Neuronal stem cell (in vitro differentiated cells): ENCODE measurements at regions not wholly inside any gene's neighbourhood (a gene's known extent, or its start where the extent isn't known, plus 50 kb on each side); places are given as distances from the start of the nearest gene placed in this dataset.

Experiments used
- DNase-seq: peaks from one replicate; pipeline ENCODE4 v3.0.0-alpha.2; 2013; ENCODE audit warnings: low spot score
- H2AFZ ChIP-seq: one replicate; pipeline ENCODE4 v1.6.1; 2013; ENCODE audit warnings: mild to moderate bottlenecking, low read length, inconsistent platforms
- H2AK5ac ChIP-seq: 2 replicates; pipeline ENCODE4 v1.6.1; 2013; ENCODE audit warnings: low read depth, mild to moderate bottlenecking, inconsistent platforms, low read length, moderate library complexity, mixed read lengths
- H2BK120ac ChIP-seq: 2 replicates; pipeline ENCODE4 v1.6.1; 2013; ENCODE audit warnings: low read depth, mild to moderate bottlenecking, inconsistent platforms, low read length, moderate library complexity, mixed read lengths
- H2BK12ac ChIP-seq: one replicate; pipeline ENCODE4 v1.6.1; 2013; ENCODE audit warnings: low read length, inconsistent platforms
- H2BK15ac ChIP-seq: 2 replicates; pipeline ENCODE4 v1.6.1; 2013; ENCODE audit warnings: mild to moderate bottlenecking, low read length, inconsistent platforms, mixed read lengths
- H2BK5ac ChIP-seq: one replicate; pipeline ENCODE4 v1.6.1; 2013; ENCODE audit warnings: inconsistent platforms, mild to moderate bottlenecking, low read length, moderate library complexity
- H3K14ac ChIP-seq: one replicate; pipeline ENCODE4 v1.6.1; 2013; ENCODE audit warnings: low read length, inconsistent platforms
- H3K18ac ChIP-seq: 2 replicates; pipeline ENCODE4 v1.6.1; 2013; ENCODE audit warnings: low read length, inconsistent platforms
- H3K23ac ChIP-seq: 2 replicates; pipeline ENCODE4 v1.6.1; 2013; ENCODE audit warnings: low read depth, mild to moderate bottlenecking, mixed read lengths, low read length, inconsistent platforms; ENCODE audit not compliant: poor library complexity
- H3K27ac ChIP-seq: replicated peaks from 3 replicates; pipeline ENCODE4 v1.5.1; 2013; ENCODE audit warnings: low read length, inconsistent platforms
- H3K27me3 ChIP-seq, 3 experiments: 2 replicates each; pipeline ENCODE4 v1.6.1; 2013; ENCODE audit warnings: low read length in 3 of 3, mild to moderate bottlenecking in 2 of 3, inconsistent platforms in 1 of 3, low read depth in 1 of 3, mixed read lengths in 1 of 3, moderate library complexity in 1 of 3; ENCODE audit not compliant: control insufficient read depth in 3 of 3, insufficient read depth in 3 of 3
- H3K36me3 ChIP-seq, 2 donors: replicated peaks in 1 of 2; 2 replicates each; pipeline ENCODE4 v1.6.1; 2013; ENCODE audit warnings: low read length in 2 of 2; ENCODE audit not compliant: control insufficient read depth in 2 of 2, insufficient read depth in 2 of 2
- H3K4ac ChIP-seq: 2 replicates; pipeline ENCODE4 v1.6.1; 2013; ENCODE audit warnings: inconsistent platforms, mild to moderate bottlenecking, low read length, moderate library complexity
- H3K4me1 ChIP-seq, 2 donors: 1 replicate in 1 of 2; 2 replicates in 1 of 2; pipeline ENCODE4 v1.6.1; 2013; ENCODE audit warnings: low read length in 2 of 2, low read depth in 1 of 2; ENCODE audit not compliant: control insufficient read depth in 2 of 2, insufficient read depth in 1 of 2
- H3K4me2 ChIP-seq: one replicate; pipeline ENCODE4 v1.6.1; 2013; ENCODE audit warnings: mild to moderate bottlenecking, low read length, inconsistent platforms; ENCODE audit not compliant: insufficient read depth, poor library complexity, severe bottlenecking
- H3K4me3 ChIP-seq, 2 donors: 2 replicates each; pipeline ENCODE4 v1.5.1; 2013; ENCODE audit warnings: low read length in 2 of 2, mild to moderate bottlenecking in 2 of 2, inconsistent platforms in 1 of 2, moderate library complexity in 1 of 2
- H3K79me1 ChIP-seq: one replicate; pipeline ENCODE4 v1.6.1; 2013; ENCODE audit warnings: low read depth, mild to moderate bottlenecking, inconsistent platforms, low read length, moderate library complexity
- H3K9ac ChIP-seq: one replicate; pipeline ENCODE4 v1.6.1; 2013; ENCODE audit warnings: mild to moderate bottlenecking, low read depth, low read length, inconsistent platforms; ENCODE audit not compliant: poor library complexity
- H3K9me3 ChIP-seq, 2 donors: replicated peaks in 1 of 2; 2 replicates each; pipeline versions ENCODE3 to v1.6.1; 2013; ENCODE audit warnings: low read length in 2 of 2, mild to moderate bottlenecking in 2 of 2, inconsistent platforms in 1 of 2, low read depth in 1 of 2, mixed read lengths in 1 of 2, moderate library complexity in 1 of 2; ENCODE audit not compliant: control insufficient read depth in 2 of 2, insufficient read depth in 1 of 2
- H4K8ac ChIP-seq: one replicate; pipeline ENCODE4 v1.6.1; 2013; ENCODE audit warnings: low read depth, mild to moderate bottlenecking, inconsistent platforms, low read length, moderate library complexity
- H4K91ac ChIP-seq: one replicate; pipeline ENCODE4 v1.6.1; 2013; ENCODE audit warnings: low read length, low read depth, mild to moderate bottlenecking, inconsistent platforms; ENCODE audit not compliant: poor library complexity
- WGBS, 2 donors: extraction: QIAGEN DNeasy Blood & Tissue Kit; methylation state at CpG; one replicate each; pipeline ENCODE4 v1.1.7; 2013; ENCODE audit warnings: missing lambda C conversion rate in 2 of 2, mixed read lengths in 1 of 2; ENCODE audit not compliant: insufficient read length in 2 of 2, insufficient replicate concordance in 1 of 2; ENCODE audit errors: extremely low coverage in 2 of 2; 5-methylcytosine and 5-hydroxymethylcytosine counted together

- H2BK15ac ChIP-seq, result no peak overlapping the region
- no peak overlapping the region for H3K4me2 ChIP-seq
- H3K27me3 ChIP-seq, result no peaks in the 10 kb centered on the region
- H3K27ac ChIP-seq, result no peak overlapping the region
- no CpG with 5 or more reads among the region's 3 CpGs for WGBS, 2 donors
- no peak for DNase-seq
- H3K36me3 ChIP-seq, result peaks cover 0 to 2% of the 10 kb centered on the region in 2 donors
- H3K23ac ChIP-seq, result no peak overlapping the region
- peaks cover 2% of the 10 kb centered on the region for H3K79me1 ChIP-seq
- peaks cover 14 to 26% of the 10 kb centered on the region in 2 donors for H3K4me1 ChIP-seq
- H2BK5ac ChIP-seq, result no peak overlapping the region
- no peak overlapping the region for H3K14ac ChIP-seq
- H4K91ac ChIP-seq, result no peak overlapping the region
- H2BK120ac ChIP-seq, result no peak overlapping the region
- H2BK12ac ChIP-seq, result no peak overlapping the region
- no peak overlapping the region for H3K18ac ChIP-seq
- H2AK5ac ChIP-seq, result no peak overlapping the region
- H3K9me3 ChIP-seq, result peaks cover 2 to 3% of the 10 kb centered on the region in 2 donors
- H3K4ac ChIP-seq, result no peak overlapping the region
- no peak overlapping the region for H3K4me3 ChIP-seq
- H3K9ac ChIP-seq, result no peak overlapping the region
- H2AFZ ChIP-seq, result no peak overlapping the region
- no peak overlapping the region for H4K8ac ChIP-seq
Observed at GRCh38 chr2:216560838-216561270, 62.2 kb downstream of the RPL37A start.

- H2BK12ac ChIP-seq, result no peak overlapping the region
- H3K4me3 ChIP-seq, result no peak overlapping the region
- H3K4me2 ChIP-seq, result no peak overlapping the region
- H3K9ac ChIP-seq, result no peak overlapping the region
- H3K27me3 ChIP-seq, result no peaks in the 10 kb centered on the region
- no peak overlapping the region for H3K27ac ChIP-seq
- H3K4me1 ChIP-seq, result peaks cover 5 to 11% of the 10 kb centered on the region in 2 donors
- H2BK5ac ChIP-seq, result no peak overlapping the region
- no CpG with 5 or more reads among the region's 13 CpGs for WGBS, 2 donors
- no peak overlapping the region for H4K91ac ChIP-seq
- peaks cover 0 to 2% of the 10 kb centered on the region in 2 donors for H3K36me3 ChIP-seq
- DNase-seq, result no peak
- H3K79me1 ChIP-seq, result peaks cover 2% of the 10 kb centered on the region
- H3K18ac ChIP-seq, result no peak overlapping the region
- no peak overlapping the region for H2AFZ ChIP-seq
- peaks cover 2 to 3% of the 10 kb centered on the region in 2 donors for H3K9me3 ChIP-seq
- H4K8ac ChIP-seq, result no peak overlapping the region
- no peak overlapping the region for H2BK120ac ChIP-seq
- H2AK5ac ChIP-seq, result no peak overlapping the region
- H3K23ac ChIP-seq, result peak overlapping the region; percentile 1
- H2BK15ac ChIP-seq, result no peak overlapping the region
- H3K14ac ChIP-seq, result peak overlapping the region; percentile 4
- H3K4ac ChIP-seq, result no peak overlapping the region
Observed at GRCh38 chr2:216562696-216563435, 64.2 kb downstream of the RPL37A start.

- H2AFZ ChIP-seq, result no peak overlapping the region
- H3K27me3 ChIP-seq, result no peaks in the 10 kb centered on the region
- WGBS, 2 donors, result no CpG with 5 or more reads among the region's 7 CpGs
Observed at GRCh38 chr2:216563646-216564045, 65.0 kb downstream of the RPL37A start.

GRCh38 chr2:216564611-216565010 lies 66.0 kb downstream of the RPL37A start:
- peaks cover 0 to 2% of the 10 kb centered on the region in 2 donors for H3K36me3 ChIP-seq
- H4K91ac ChIP-seq, result no peak overlapping the region
- H3K4ac ChIP-seq, result no peak overlapping the region
- peaks cover 2% of the 10 kb centered on the region for H3K79me1 ChIP-seq
- H3K9me3 ChIP-seq, result peaks cover 2 to 3% of the 10 kb centered on the region in 2 donors
- no CpG with 5 or more reads among the region's 2 CpGs for WGBS, 2 donors
- H3K27ac ChIP-seq, result no peak overlapping the region
- DNase-seq, result no peak
- H2BK120ac ChIP-seq, result no peak overlapping the region
- no peak overlapping the region for H3K4me3 ChIP-seq
- no peak overlapping the region for H3K9ac ChIP-seq
- no peak overlapping the region for H3K14ac ChIP-seq
- H2BK12ac ChIP-seq, result no peak overlapping the region
- no peak overlapping the region for H3K23ac ChIP-seq
- no peak overlapping the region for H3K18ac ChIP-seq
- no peak overlapping the region for H2AK5ac ChIP-seq
- H2BK5ac ChIP-seq, result no peak overlapping the region
- H3K4me1 ChIP-seq, result peaks cover 2 to 5% of the 10 kb centered on the region in 2 donors
- H3K4me2 ChIP-seq, result no peak overlapping the region
- H2AFZ ChIP-seq, result no peak overlapping the region
- H2BK15ac ChIP-seq, result no peak overlapping the region
- H3K27me3 ChIP-seq, result peaks cover 0 to 3% (median 0%) of the 10 kb centered on the region in 3 experiments
- H4K8ac ChIP-seq, result no peak overlapping the region

More at GRCh38 chr2:216563646-216564045, 65.0 kb downstream of the RPL37A start:
- Histone ChIP-seq H3K4me3 (no peak overlapping the region), H3K4ac (no peak overlapping the region), H3K36me3 (peaks cover 0 to 2% of the 10 kb centered on the region in 2 donors), H3K18ac (no peak overlapping the region), H3K4me2 (no peak overlapping the region), H3K9me3 (peaks cover 2 to 3% of the 10 kb centered on the region in 2 donors), H4K91ac (no peak overlapping the region), H2BK5ac (no peak overlapping the region), H3K79me1 (peaks cover 2% of the 10 kb centered on the region), H3K23ac (no peak overlapping the region), H3K14ac (no peak overlapping the region), H4K8ac (no peak overlapping the region), H2BK120ac (no peak overlapping the region), H2BK15ac (no peak overlapping the region), H3K9ac (no peak overlapping the region), H2AK5ac (no peak overlapping the region), H3K27ac (no peak overlapping the region), H3K4me1 (peaks cover 3 to 5% of the 10 kb centered on the region in 2 donors), H2BK12ac (no peak overlapping the region)
- DNase-seq, result no peak
